ENCODE measurements at regions not wholly inside any gene's neighbourhood (a gene's known extent, or its start where the extent isn't known, plus 50 kb on each side); places are given as distances from the start of the nearest gene placed in this dataset.
"Not testable (repeated sequence)": the region's sequence is repeated elsewhere in the genome, so short reads cannot be mapped to it uniquely, and the experiment has no call there.

- H3K36me3 ChIP-seq (ENCODE audit: control insufficient read depth in 2 of 2, insufficient read depth in 2 of 2, low read length in 1 of 2); H3K27ac ChIP-seq (ENCODE audit: low read depth in 2 of 2, low read length in 1 of 2); H3K4me1 ChIP-seq (ENCODE audit: control insufficient read depth in 2 of 2, insufficient read depth in 2 of 2, low read length in 1 of 2); H3K27me3 ChIP-seq (ENCODE audit: control insufficient read depth in 1 of 2, insufficient read depth in 2 of 2, low read length in 2 of 2); H3K9me3 ChIP-seq (ENCODE audit: control insufficient read depth in 2 of 2, insufficient read depth in 1 of 2, low read depth in 1 of 2, low read length in 1 of 2); H3K4me3 ChIP-seq (ENCODE audit: low read depth in 1 of 2, low read length in 2 of 2): not testable (repeated sequence)
- WGBS, 2 donors = 89 to 92% methylated on average over 7 of the region's 7 CpGs
These were observed 120.9 kb upstream of the GOLGA6L4 start for GRCh38 chr15:84114680-84115079.

GRCh38 chr15:84119351-84119750 is 116.2 kb upstream of the GOLGA6L4 start:
- not testable (repeated sequence) for H3K27me3 ChIP-seq (ENCODE audit: control insufficient read depth in 1 of 2, insufficient read depth in 2 of 2, low read length in 2 of 2); H3K9me3 ChIP-seq (ENCODE audit: control insufficient read depth in 2 of 2, insufficient read depth in 1 of 2, low read depth in 1 of 2, low read length in 1 of 2); H3K27ac ChIP-seq (ENCODE audit: low read depth in 2 of 2, low read length in 1 of 2); H3K36me3 ChIP-seq (ENCODE audit: control insufficient read depth in 2 of 2, insufficient read depth in 2 of 2, low read length in 1 of 2); H3K4me3 ChIP-seq (ENCODE audit: low read depth in 1 of 2, low read length in 2 of 2); H3K4me1 ChIP-seq (ENCODE audit: control insufficient read depth in 2 of 2, insufficient read depth in 2 of 2, low read length in 1 of 2)
- WGBS, 2 donors = 67 to 70% methylated on average over 1 of the region's 1 CpG

GRCh38 chr15:84120903-84121302 is 114.7 kb upstream of the GOLGA6L4 start:
- H3K4me1 ChIP-seq (ENCODE audit: control insufficient read depth in 2 of 2, insufficient read depth in 2 of 2, low read length in 1 of 2); H3K4me3 ChIP-seq (ENCODE audit: low read depth in 1 of 2, low read length in 2 of 2); H3K9me3 ChIP-seq (ENCODE audit: control insufficient read depth in 2 of 2, insufficient read depth in 1 of 2, low read depth in 1 of 2, low read length in 1 of 2); H3K27me3 ChIP-seq (ENCODE audit: control insufficient read depth in 1 of 2, insufficient read depth in 2 of 2, low read length in 2 of 2); H3K27ac ChIP-seq (ENCODE audit: low read depth in 2 of 2, low read length in 1 of 2); H3K36me3 ChIP-seq (ENCODE audit: control insufficient read depth in 2 of 2, insufficient read depth in 2 of 2, low read length in 1 of 2): not testable (repeated sequence)
- 32 to 51% methylated on average over 4 of the region's 4 CpGs for WGBS, 2 donors

- not testable (repeated sequence) for H3K4me1 ChIP-seq (ENCODE audit: control insufficient read depth in 2 of 2, insufficient read depth in 2 of 2, low read length in 1 of 2); H3K36me3 ChIP-seq (ENCODE audit: control insufficient read depth in 2 of 2, insufficient read depth in 2 of 2, low read length in 1 of 2); H3K9me3 ChIP-seq (ENCODE audit: control insufficient read depth in 2 of 2, insufficient read depth in 1 of 2, low read depth in 1 of 2, low read length in 1 of 2); H3K27me3 ChIP-seq (ENCODE audit: control insufficient read depth in 1 of 2, insufficient read depth in 2 of 2, low read length in 2 of 2); H3K27ac ChIP-seq (ENCODE audit: low read depth in 2 of 2, low read length in 1 of 2); H3K4me3 ChIP-seq (ENCODE audit: low read depth in 1 of 2, low read length in 2 of 2)
- WGBS, 2 donors = 51 to 62% methylated on average over 2 of the region's 2 CpGs
These were observed 106.9 kb upstream of the GOLGA6L4 start for GRCh38 chr15:84128706-84129105.

- not testable (repeated sequence) for H3K4me1 ChIP-seq (ENCODE audit: control insufficient read depth in 2 of 2, insufficient read depth in 2 of 2, low read length in 1 of 2); H3K4me3 ChIP-seq (ENCODE audit: low read depth in 1 of 2, low read length in 2 of 2); H3K27me3 ChIP-seq (ENCODE audit: control insufficient read depth in 1 of 2, insufficient read depth in 2 of 2, low read length in 2 of 2); H3K27ac ChIP-seq (ENCODE audit: low read depth in 2 of 2, low read length in 1 of 2); H3K36me3 ChIP-seq (ENCODE audit: control insufficient read depth in 2 of 2, insufficient read depth in 2 of 2, low read length in 1 of 2); H3K9me3 ChIP-seq (ENCODE audit: control insufficient read depth in 2 of 2, insufficient read depth in 1 of 2, low read depth in 1 of 2, low read length in 1 of 2)
- 62 to 63% methylated on average over 9 of the region's 9 CpGs for WGBS, 2 donors
These were observed 105.3 kb upstream of the GOLGA6L4 start for GRCh38 chr15:84130098-84130831.

GRCh38 chr15:84135931-84136456 is 99.6 kb upstream of the GOLGA6L4 start:
- not testable (repeated sequence) for H3K27me3 ChIP-seq (ENCODE audit: control insufficient read depth in 1 of 2, insufficient read depth in 2 of 2, low read length in 2 of 2)

GRCh38 chr15:84142888-84143337 is 92.7 kb upstream of the GOLGA6L4 start:
- no peaks in the 10 kb centered on the region for H3K36me3 ChIP-seq (ENCODE audit: control insufficient read depth in 2 of 2, insufficient read depth in 2 of 2, low read length in 1 of 2)
- WGBS, 2 donors = 2 to 4% methylated on average over 7 of the region's 7 CpGs
- H3K4me1 ChIP-seq (ENCODE audit: control insufficient read depth in 2 of 2, insufficient read depth in 2 of 2, low read length in 1 of 2) = peaks cover 0 to 3% of the 10 kb centered on the region in 2 donors
- H3K4me3 ChIP-seq (ENCODE audit: low read depth in 1 of 2, low read length in 2 of 2) = no peak overlapping the region
- no peak overlapping the region for H3K27ac ChIP-seq (ENCODE audit: low read depth in 2 of 2, low read length in 1 of 2)
- no peaks in the 10 kb centered on the region for H3K9me3 ChIP-seq (ENCODE audit: control insufficient read depth in 2 of 2, insufficient read depth in 1 of 2, low read depth in 1 of 2, low read length in 1 of 2)
- H3K27me3 ChIP-seq (ENCODE audit: control insufficient read depth in 1 of 2, insufficient read depth in 2 of 2, low read length in 2 of 2) = no peaks in the 10 kb centered on the region

More at GRCh38 chr15:84135931-84136456, 99.6 kb upstream of the GOLGA6L4 start:
- not testable (repeated sequence) for H3K27ac ChIP-seq (ENCODE audit: low read depth in 2 of 2, low read length in 1 of 2); H3K9me3 ChIP-seq (ENCODE audit: control insufficient read depth in 2 of 2, insufficient read depth in 1 of 2, low read depth in 1 of 2, low read length in 1 of 2); H3K4me1 ChIP-seq (ENCODE audit: control insufficient read depth in 2 of 2, insufficient read depth in 2 of 2, low read length in 1 of 2); H3K36me3 ChIP-seq (ENCODE audit: control insufficient read depth in 2 of 2, insufficient read depth in 2 of 2, low read length in 1 of 2); H3K4me3 ChIP-seq (ENCODE audit: low read depth in 1 of 2, low read length in 2 of 2)
- 87 to 90% methylated on average over 2 of the region's 3 CpGs for WGBS, 2 donors

- H3K36me3 ChIP-seq (ENCODE audit: control insufficient read depth in 2 of 2, insufficient read depth in 2 of 2, low read length in 1 of 2) = no peaks in the 10 kb centered on the region
- 89 to 92% methylated on average over 5 of the region's 5 CpGs for WGBS, 2 donors
These were observed 91.7 kb upstream of the GOLGA6L4 start for GRCh38 chr15:84143753-84144314.

GRCh38 chr15:84144946-84145345 is 90.6 kb upstream of the GOLGA6L4 start:
- H3K4me1 ChIP-seq (ENCODE audit: control insufficient read depth in 2 of 2, insufficient read depth in 2 of 2, low read length in 1 of 2); H3K36me3 ChIP-seq (ENCODE audit: control insufficient read depth in 2 of 2, insufficient read depth in 2 of 2, low read length in 1 of 2); H3K9me3 ChIP-seq (ENCODE audit: control insufficient read depth in 2 of 2, insufficient read depth in 1 of 2, low read depth in 1 of 2, low read length in 1 of 2); H3K27me3 ChIP-seq (ENCODE audit: control insufficient read depth in 1 of 2, insufficient read depth in 2 of 2, low read length in 2 of 2); H3K27ac ChIP-seq (ENCODE audit: low read depth in 2 of 2, low read length in 1 of 2); H3K4me3 ChIP-seq (ENCODE audit: low read depth in 1 of 2, low read length in 2 of 2): not testable (repeated sequence)
- 67 to 69% methylated on average over 8 of the region's 8 CpGs for WGBS, 2 donors

More at GRCh38 chr15:84143753-84144314, 91.7 kb upstream of the GOLGA6L4 start:
- H3K4me1 ChIP-seq (ENCODE audit: control insufficient read depth in 2 of 2, insufficient read depth in 2 of 2, low read length in 1 of 2) = peaks cover 0 to 3% of the 10 kb centered on the region in 2 donors
- no peaks in the 10 kb centered on the region for H3K27me3 ChIP-seq (ENCODE audit: control insufficient read depth in 1 of 2, insufficient read depth in 2 of 2, low read length in 2 of 2)
- H3K4me3 ChIP-seq (ENCODE audit: low read depth in 1 of 2, low read length in 2 of 2) = no peak overlapping the region
- no peaks in the 10 kb centered on the region for H3K9me3 ChIP-seq (ENCODE audit: control insufficient read depth in 2 of 2, insufficient read depth in 1 of 2, low read depth in 1 of 2, low read length in 1 of 2)
- no peak overlapping the region for H3K27ac ChIP-seq (ENCODE audit: low read depth in 2 of 2, low read length in 1 of 2)

GRCh38 chr15:84146299-84146698 is 89.3 kb upstream of the GOLGA6L4 start:
- not testable (repeated sequence) for H3K27ac ChIP-seq (ENCODE audit: low read depth in 2 of 2, low read length in 1 of 2); H3K4me3 ChIP-seq (ENCODE audit: low read depth in 1 of 2, low read length in 2 of 2); H3K4me1 ChIP-seq (ENCODE audit: control insufficient read depth in 2 of 2, insufficient read depth in 2 of 2, low read length in 1 of 2); H3K36me3 ChIP-seq (ENCODE audit: control insufficient read depth in 2 of 2, insufficient read depth in 2 of 2, low read length in 1 of 2); H3K27me3 ChIP-seq (ENCODE audit: control insufficient read depth in 1 of 2, insufficient read depth in 2 of 2, low read length in 2 of 2); H3K9me3 ChIP-seq (ENCODE audit: control insufficient read depth in 2 of 2, insufficient read depth in 1 of 2, low read depth in 1 of 2, low read length in 1 of 2)
- 88 to 90% methylated on average over 3 of the region's 3 CpGs for WGBS, 2 donors
